IMR-90 (cell line): ENCODE measurements at regions not wholly inside any gene's neighbourhood (a gene's known extent, or its start where the extent isn't known, plus 50 kb on each side); places are given as distances from the start of the nearest gene placed in this dataset.

Source experiments
- ATAC-seq: fragments of 200-7000 bp; cut with Tn5 transposase; 2 replicates; pipeline ENCODE4 v1.9.1; 2020; ENCODE audit warnings: low read depth, mild to moderate bottlenecking, moderate library complexity
- BruUV-seq: library from RNA; stranded (reverse); fragments of 400-500 nt; replicated peaks from 2 replicates; lab custom pipeline; 2021; lab: Mats Ljungman, UMichigan
- CTCF ChIA-PET: fragments of 300-600 bp; formaldehyde crosslinking; extraction: SDS; loops from one replicate; lab custom pipeline; 2021; ENCODE audit warnings: antibody characterized with exemption; lab: Yijun Ruan, JAX
- POLR2A ChIA-PET: fragments of 300-600 bp; sonication (Branson Sonifier 250); formaldehyde crosslinking; loops from one replicate; lab custom pipeline; 2022; ENCODE audit warnings: antibody characterized with exemption; ENCODE audit not compliant: unreplicated experiment; lab: Charles Lee
- DNase-seq: peaks from one replicate; pipeline ENCODE4 v3.0.0; 2013
- H2AFZ ChIP-seq: replicated peaks from 2 replicates; pipeline ENCODE3; 2013; ENCODE audit warnings: low read length, mild to moderate bottlenecking; ENCODE audit not compliant: poor library complexity
- H2AK5ac ChIP-seq: 2 replicates; pipeline ENCODE4 v1.6.1; 2013; ENCODE audit warnings: low read depth, low read length, inconsistent platforms
- H2AK9ac ChIP-seq: replicated peaks from 2 replicates; pipeline ENCODE3; 2013; ENCODE audit warnings: mild to moderate bottlenecking, low read depth, low read length, moderate library complexity; ENCODE audit not compliant: poor library complexity
- H2BK120ac ChIP-seq: 2 replicates; pipeline ENCODE4 v1.6.1; 2013; ENCODE audit warnings: low read depth, low read length, inconsistent platforms
- H2BK15ac ChIP-seq: 3 replicates; pipeline ENCODE4 v1.6.1; 2013; ENCODE audit warnings: low read depth, low read length, inconsistent platforms
- H2BK20ac ChIP-seq: 2 replicates; pipeline ENCODE4 v1.6.1; 2013; ENCODE audit warnings: low read depth, mild to moderate bottlenecking, inconsistent platforms, low read length, moderate library complexity
- H2BK5ac ChIP-seq: 2 replicates; pipeline ENCODE4 v1.6.1; 2013; ENCODE audit warnings: mild to moderate bottlenecking, low read depth, low read length, inconsistent platforms; ENCODE audit not compliant: poor library complexity, severe bottlenecking
- H3K14ac ChIP-seq: replicated peaks from 2 replicates; pipeline ENCODE4 v1.6.1; 2013; ENCODE audit warnings: low read depth, low read length, inconsistent platforms
- H3K18ac ChIP-seq: 2 replicates; pipeline ENCODE4 v1.6.1; 2013; ENCODE audit warnings: low read depth, low read length, control low read depth
- H3K23ac ChIP-seq: 2 replicates; pipeline ENCODE4 v1.6.1; 2013; ENCODE audit warnings: low read depth, low read length, inconsistent platforms
- H3K27ac ChIP-seq: 2 replicates; pipeline ENCODE4 v1.5.1; 2013; ENCODE audit warnings: mild to moderate bottlenecking, control low read depth, low read length; ENCODE audit not compliant: insufficient read depth
- H3K27me3 ChIP-seq: 2 replicates; pipeline ENCODE4 v1.6.1; 2013; ENCODE audit warnings: low read length; ENCODE audit not compliant: control insufficient read depth, insufficient read depth
- H3K36me3 ChIP-seq: 2 replicates; pipeline ENCODE4 v1.6.1; 2013; ENCODE audit warnings: low read length, mixed read lengths; ENCODE audit not compliant: control insufficient read depth, insufficient read depth
- H3K4ac ChIP-seq: 2 replicates; pipeline ENCODE4 v1.6.1; 2013; ENCODE audit warnings: low read depth, low read length, inconsistent platforms
- H3K4me1 ChIP-seq: 2 replicates; pipeline ENCODE4 v1.6.1; 2013; ENCODE audit warnings: low read length, mixed read lengths; ENCODE audit not compliant: control insufficient read depth, insufficient read depth
- H3K4me2 ChIP-seq: 2 replicates; pipeline ENCODE4 v1.6.1; 2013; ENCODE audit warnings: low read depth, mild to moderate bottlenecking, control low read depth, low read length, moderate library complexity
- H3K4me3 ChIP-seq: 2 replicates; pipeline ENCODE4 v1.5.1; 2013; ENCODE audit warnings: low read depth, mild to moderate bottlenecking, control low read depth, low read length, moderate library complexity; ENCODE audit not compliant: insufficient read depth
- H3K56ac ChIP-seq: 2 replicates; pipeline ENCODE4 v1.6.1; 2013; ENCODE audit warnings: low read length, inconsistent platforms; ENCODE audit not compliant: insufficient read depth; ENCODE audit errors: extremely low read depth
- H3K79me1 ChIP-seq, 2 experiments: 2 replicates each; pipeline ENCODE4 v1.6.1; 2013; ENCODE audit warnings: low read length in 2 of 2, inconsistent platforms in 1 of 2, low read depth in 1 of 2
- H3K9ac ChIP-seq: 2 replicates; pipeline ENCODE4 v1.6.1; 2013; ENCODE audit warnings: low read depth, low read length, control low read depth
- H3K9me1 ChIP-seq: 2 replicates; pipeline ENCODE4 v1.6.1; 2013; ENCODE audit warnings: low read length, inconsistent platforms; ENCODE audit not compliant: insufficient read depth
- H3K9me3 ChIP-seq: 2 replicates; pipeline ENCODE4 v1.6.1; 2013; ENCODE audit warnings: low read length; ENCODE audit not compliant: control insufficient read depth, insufficient read depth
- H4K20me1 ChIP-seq: 2 replicates; pipeline ENCODE4 v1.6.1; 2013; ENCODE audit warnings: low read length, inconsistent platforms; ENCODE audit not compliant: insufficient read depth
- H4K5ac ChIP-seq: 2 replicates; pipeline ENCODE4 v1.6.1; 2013; ENCODE audit warnings: mild to moderate bottlenecking, low read depth, low read length, control low read depth
- H4K8ac ChIP-seq, 2 experiments: 2 replicates each; pipeline ENCODE4 v1.6.1; 2013; ENCODE audit warnings: low read depth in 2 of 2, low read length in 2 of 2, control low read depth in 1 of 2, inconsistent platforms in 1 of 2
- H4K91ac ChIP-seq: 2 replicates; pipeline ENCODE4 v1.6.1; 2013; ENCODE audit warnings: low read depth, low read length, inconsistent platforms; ENCODE audit not compliant: insufficient read depth
- CEBPB ChIP-seq: IDR thresholded peaks from 2 replicates; pipeline ENCODE4 v1.6.1; 2012; ENCODE audit warnings: low read depth, low read length, improper control_type of control experiment
- CHD1 ChIP-seq: IDR thresholded peaks from 2 replicates; pipeline ENCODE4 v1.6.1; 2012; ENCODE audit warnings: low read depth, low read length, improper control_type of control experiment
- MAFK ChIP-seq: IDR thresholded peaks from 2 replicates; pipeline ENCODE4 v1.6.1; 2012; ENCODE audit warnings: low read depth, low read length, improper control_type of control experiment
- MAZ ChIP-seq: IDR thresholded peaks from 2 replicates; pipeline ENCODE4 v1.6.1; 2012; ENCODE audit warnings: low read depth, mild to moderate bottlenecking, low read length, improper control_type of control experiment, moderate library complexity, borderline replicate concordance
- MXI1 ChIP-seq: IDR thresholded peaks from 2 replicates; pipeline ENCODE4 v1.6.1; 2012; ENCODE audit warnings: low read depth, mild to moderate bottlenecking, low read length, moderate library complexity, borderline replicate concordance
- POLR2A ChIP-seq: IDR thresholded peaks from 2 replicates; pipeline ENCODE4 v1.6.1; 2012; ENCODE audit warnings: mild to moderate bottlenecking, low read depth, low read length
- RAD21 ChIP-seq: IDR thresholded peaks from 2 replicates; pipeline ENCODE4 v1.6.1; 2012; ENCODE audit warnings: low read length, improper control_type of control experiment
- SMC3 ChIP-seq: fragments of 150-350 bp; IDR thresholded peaks from 2 replicates; pipeline ENCODE4 v1.6.1; 2016; ENCODE audit warnings: low read depth, mild to moderate bottlenecking, antibody characterized with exemption, low read length, moderate library complexity
- WGBS, 2 experiments: methylation state at CpG; one replicate each; pipeline versions ENCODE4 v1.1.5 to v1.1.7; 2013; ENCODE audit warnings: missing lambda C conversion rate in 2 of 2; ENCODE audit not compliant: insufficient read length in 1 of 2; ENCODE audit errors: extremely low coverage in 2 of 2; 5-methylcytosine and 5-hydroxymethylcytosine counted together
- dilution Hi-C: fragments of 300-500 bp; cut with HindIII; formaldehyde crosslinking; loops from one replicate; pipeline ENCODE4 v1.14.3; 2018; ENCODE audit warnings: low sequenced_read_pairs; ENCODE audit not compliant: unreplicated experiment
- in situ Hi-C: fragments of 300-500 bp; cut with MboI; formaldehyde crosslinking; loops from 3 replicates; pipeline ENCODE4 v1.14.3; 2019; ENCODE audit warnings: low sequenced_read_pairs, inconsistent platforms, mixed read lengths
- intact Hi-C: fragments of 100-400 bp; cut with micrococcal nuclease; formaldehyde crosslinking; loops from 2 replicates; pipeline ENCODE4 v1.10.0; 2022
- TF ChIP-seq, protein P1 (sequence below): fragments of 150-350 bp; IDR thresholded peaks from 2 replicates; pipeline ENCODE4 v1.6.1; 2016; ENCODE audit warnings: low read depth, mild to moderate bottlenecking, low read length, moderate library complexity, borderline replicate concordance
- TF ChIP-seq, protein P2 (sequence below): conservative IDR thresholded peaks from 2 replicates; pipeline ENCODE4 v1.5.1; 2012; ENCODE audit warnings: mild to moderate bottlenecking, low read depth, low read length, improper control_type of control experiment
- TF ChIP-seq, protein P3 (sequence below): fragments of 150-350 bp; IDR thresholded peaks from 2 replicates; pipeline ENCODE4 v1.6.1; 2017; ENCODE audit warnings: mild to moderate bottlenecking, antibody characterized with exemption, low read length, low read depth

DNA sequence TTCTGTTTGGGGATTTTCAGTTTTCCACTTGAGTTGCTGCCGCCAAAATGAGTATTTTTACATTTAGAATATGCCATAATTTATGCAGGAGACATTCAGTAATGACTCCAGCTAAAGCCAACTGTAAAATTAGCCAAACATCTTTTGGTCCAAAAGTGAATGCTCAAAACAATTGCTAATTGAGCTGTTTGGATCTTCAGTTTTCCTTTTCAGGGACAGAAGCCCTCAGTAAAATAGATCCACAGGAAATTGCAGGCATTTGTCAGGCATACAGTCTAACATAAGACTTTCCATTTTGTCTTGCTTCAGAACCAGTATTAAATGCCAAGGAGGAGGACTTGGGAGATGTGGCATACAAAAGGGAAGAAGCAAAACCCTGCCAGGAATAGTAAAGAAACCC is 524.8 kb upstream of the API5 start:
- TF ChIP-seq MAFK (no peak), SMC3 (no peak), CHD1 (no peak), CEBPB (no peak), MXI1 (no peak), RAD21 (no peak), POLR2A (no peak), MAZ (no peak)
- TF ChIP-seq, protein P1, sequence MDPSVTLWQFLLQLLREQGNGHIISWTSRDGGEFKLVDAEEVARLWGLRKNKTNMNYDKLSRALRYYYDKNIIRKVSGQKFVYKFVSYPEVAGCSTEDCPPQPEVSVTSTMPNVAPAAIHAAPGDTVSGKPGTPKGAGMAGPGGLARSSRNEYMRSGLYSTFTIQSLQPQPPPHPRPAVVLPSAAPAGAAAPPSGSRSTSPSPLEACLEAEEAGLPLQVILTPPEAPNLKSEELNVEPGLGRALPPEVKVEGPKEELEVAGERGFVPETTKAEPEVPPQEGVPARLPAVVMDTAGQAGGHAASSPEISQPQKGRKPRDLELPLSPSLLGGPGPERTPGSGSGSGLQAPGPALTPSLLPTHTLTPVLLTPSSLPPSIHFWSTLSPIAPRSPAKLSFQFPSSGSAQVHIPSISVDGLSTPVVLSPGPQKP = no peak
- TF ChIP-seq, protein P2, sequence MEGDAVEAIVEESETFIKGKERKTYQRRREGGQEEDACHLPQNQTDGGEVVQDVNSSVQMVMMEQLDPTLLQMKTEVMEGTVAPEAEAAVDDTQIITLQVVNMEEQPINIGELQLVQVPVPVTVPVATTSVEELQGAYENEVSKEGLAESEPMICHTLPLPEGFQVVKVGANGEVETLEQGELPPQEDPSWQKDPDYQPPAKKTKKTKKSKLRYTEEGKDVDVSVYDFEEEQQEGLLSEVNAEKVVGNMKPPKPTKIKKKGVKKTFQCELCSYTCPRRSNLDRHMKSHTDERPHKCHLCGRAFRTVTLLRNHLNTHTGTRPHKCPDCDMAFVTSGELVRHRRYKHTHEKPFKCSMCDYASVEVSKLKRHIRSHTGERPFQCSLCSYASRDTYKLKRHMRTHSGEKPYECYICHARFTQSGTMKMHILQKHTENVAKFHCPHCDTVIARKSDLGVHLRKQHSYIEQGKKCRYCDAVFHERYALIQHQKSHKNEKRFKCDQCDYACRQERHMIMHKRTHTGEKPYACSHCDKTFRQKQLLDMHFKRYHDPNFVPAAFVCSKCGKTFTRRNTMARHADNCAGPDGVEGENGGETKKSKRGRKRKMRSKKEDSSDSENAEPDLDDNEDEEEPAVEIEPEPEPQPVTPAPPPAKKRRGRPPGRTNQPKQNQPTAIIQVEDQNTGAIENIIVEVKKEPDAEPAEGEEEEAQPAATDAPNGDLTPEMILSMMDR = no peak
- TF ChIP-seq, protein P3, sequence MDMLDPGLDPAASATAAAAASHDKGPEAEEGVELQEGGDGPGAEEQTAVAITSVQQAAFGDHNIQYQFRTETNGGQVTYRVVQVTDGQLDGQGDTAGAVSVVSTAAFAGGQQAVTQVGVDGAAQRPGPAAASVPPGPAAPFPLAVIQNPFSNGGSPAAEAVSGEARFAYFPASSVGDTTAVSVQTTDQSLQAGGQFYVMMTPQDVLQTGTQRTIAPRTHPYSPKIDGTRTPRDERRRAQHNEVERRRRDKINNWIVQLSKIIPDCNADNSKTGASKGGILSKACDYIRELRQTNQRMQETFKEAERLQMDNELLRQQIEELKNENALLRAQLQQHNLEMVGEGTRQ = no peak
- Histone ChIP-seq H3K4ac (no peak overlapping the region), H3K36me3 (no peaks in the 10 kb centered on the region), H2BK5ac (no peak overlapping the region), H4K5ac (no peak overlapping the region), H2BK15ac (no peak overlapping the region), H3K27me3 (no peaks in the 10 kb centered on the region), H3K79me1 (no peaks in the 10 kb centered on the region), H3K4me3 (no peak overlapping the region), H3K4me1 (no peaks in the 10 kb centered on the region), H3K9me3 (peaks cover 5% of the 10 kb centered on the region), H2AK5ac (no peak overlapping the region), H2BK120ac (no peak overlapping the region), H4K20me1 (no peaks in the 10 kb centered on the region), H3K9me1 (no peaks in the 10 kb centered on the region), H3K18ac (no peak overlapping the region), H4K91ac (no peak overlapping the region), H4K8ac (no peak overlapping the region), H3K14ac (no peak overlapping the region), H2AK9ac (no peak overlapping the region), H3K4me2 (no peak overlapping the region), H2BK20ac (no peak overlapping the region), H3K27ac (no peak overlapping the region), H3K9ac (no peak overlapping the region), H2AFZ (no peak overlapping the region), H3K23ac (no peak overlapping the region), H3K56ac (no peak overlapping the region)
- dilution Hi-C loops = no loop called here
- ChIA-PET CTCF (no interaction called here), POLR2A (no interaction called here)
- in situ Hi-C loops = no loop called here
- DNase-seq (no peak), ATAC-seq (no peak)
- intact Hi-C loops = no loop called here
- no CpG with 5 or more reads among the region's 1 CpG for WGBS, 2 experiments
- BruUV-seq = no TSS peak
